ENCODE measurements at regions not wholly inside any gene's neighbourhood (a gene's known extent, or its start where the extent isn't known, plus 50 kb on each side); places are given as distances from the start of the nearest gene placed in this dataset.

- Histone ChIP-seq H3K27me3 (ENCODE audit: insufficient read depth, low read length, poor library complexity, severe bottlenecking) (no peaks in the 10 kb centered on the region), H3K36me3 (ENCODE audit: insufficient read depth, low read length) (no peaks in the 10 kb centered on the region), H3K9me2 (replicated peaks; ENCODE audit: low read depth, low read length) (no peaks in the 10 kb centered on the region), H3K4me1 (ENCODE audit: insufficient read depth, low read length, poor library complexity, severe bottlenecking) (no peaks in the 10 kb centered on the region), H3K9me3 (ENCODE audit: insufficient read depth, low read depth, low read length) (peaks cover 3% of the 10 kb centered on the region; the same call in 1 of the 2 replicates), H3K79me2 (ENCODE audit: insufficient read depth, low read length) (no peaks in the 10 kb centered on the region), H3K9ac (ENCODE audit: low read depth, low read length, poor library complexity, severe bottlenecking) (no peak overlapping the region), H3F3A (ENCODE audit: low read depth) (no peaks in the 10 kb centered on the region), H4K20me1 (ENCODE audit: insufficient read depth, low read length, poor library complexity, severe bottlenecking) (no peaks in the 10 kb centered on the region), H3K4me3 (ENCODE audit: low read length, poor library complexity, severe bottlenecking) (no peak overlapping the region), H2AFZ (ENCODE audit: low read length) (peak overlapping the region; percentile 57; the same call in 1 of the 2 replicates), H3K4me2 (ENCODE audit: low read depth, low read length, poor library complexity, severe bottlenecking) (no peak overlapping the region)
- TF ChIP-seq CTCF (conservative IDR thresholded peaks at IDR 0.05; ENCODE audit: low read length) = no peak
- TF ChIP-seq EZH2phosphoT487 (IDR thresholded peaks at IDR 0.05; ENCODE audit: borderline replicate concordance) = no peak
Measured at GRCh38 chr12:31783556-31783955, 54.7 kb upstream of the AMN1 start.

- no peak overlapping the region for H3K9ac ChIP-seq (ENCODE audit: low read depth, low read length, poor library complexity, severe bottlenecking)
- H3F3A ChIP-seq (ENCODE audit: low read depth) = no peaks in the 10 kb centered on the region
- no peak overlapping the region for H2AFZ ChIP-seq (ENCODE audit: low read length)
- no peaks in the 10 kb centered on the region for H3K9me2 ChIP-seq (replicated peaks; ENCODE audit: low read depth, low read length)
- no peak for TF ChIP-seq EZH2phosphoT487 (IDR thresholded peaks at IDR 0.05; ENCODE audit: borderline replicate concordance)
- H4K20me1 ChIP-seq (ENCODE audit: insufficient read depth, low read length, poor library complexity, severe bottlenecking) = no peaks in the 10 kb centered on the region
- H3K79me2 ChIP-seq (ENCODE audit: insufficient read depth, low read length) = no peaks in the 10 kb centered on the region
- H3K27me3 ChIP-seq (ENCODE audit: insufficient read depth, low read length, poor library complexity, severe bottlenecking) = no peaks in the 10 kb centered on the region
- no peak overlapping the region for H3K4me3 ChIP-seq (ENCODE audit: low read length, poor library complexity, severe bottlenecking)
- H3K9me3 ChIP-seq (ENCODE audit: insufficient read depth, low read depth, low read length) = peaks cover 3% of the 10 kb centered on the region; the same call in 1 of the 2 replicates
- no peak overlapping the region for H3K4me2 ChIP-seq (ENCODE audit: low read depth, low read length, poor library complexity, severe bottlenecking)
- no peaks in the 10 kb centered on the region for H3K4me1 ChIP-seq (ENCODE audit: insufficient read depth, low read length, poor library complexity, severe bottlenecking)
- no peaks in the 10 kb centered on the region for H3K36me3 ChIP-seq (ENCODE audit: insufficient read depth, low read length)
Measured at GRCh38 chr12:31781894-31782540, 53.2 kb upstream of the AMN1 start.

- H4K20me1 ChIP-seq (ENCODE audit: insufficient read depth, low read length, poor library complexity, severe bottlenecking) = no peaks in the 10 kb centered on the region
- H3K27me3 ChIP-seq (ENCODE audit: insufficient read depth, low read length, poor library complexity, severe bottlenecking) = no peaks in the 10 kb centered on the region
- H3K4me2 ChIP-seq (ENCODE audit: low read depth, low read length, poor library complexity, severe bottlenecking) = no peak overlapping the region
- TF ChIP-seq EZH2phosphoT487 (IDR thresholded peaks at IDR 0.05; ENCODE audit: borderline replicate concordance) (no peak), CTCF (conservative IDR thresholded peaks at IDR 0.05; ENCODE audit: low read length) (no peak)
- no peak overlapping the region for H3K4me3 ChIP-seq (ENCODE audit: low read length, poor library complexity, severe bottlenecking)
- no peaks in the 10 kb centered on the region for H3K36me3 ChIP-seq (ENCODE audit: insufficient read depth, low read length)
- H3K9me3 ChIP-seq (ENCODE audit: insufficient read depth, low read depth, low read length) = peaks cover 3% of the 10 kb centered on the region; the same call in 1 of the 2 replicates
- no peaks in the 10 kb centered on the region for H3F3A ChIP-seq (ENCODE audit: low read depth)
- H3K9me2 ChIP-seq (replicated peaks; ENCODE audit: low read depth, low read length) = no peaks in the 10 kb centered on the region
- no peak overlapping the region for H2AFZ ChIP-seq (ENCODE audit: low read length)
- no peak overlapping the region for H3K9ac ChIP-seq (ENCODE audit: low read depth, low read length, poor library complexity, severe bottlenecking)
- no peaks in the 10 kb centered on the region for H3K79me2 ChIP-seq (ENCODE audit: insufficient read depth, low read length)
- H3K4me1 ChIP-seq (ENCODE audit: insufficient read depth, low read length, poor library complexity, severe bottlenecking) = no peaks in the 10 kb centered on the region
Measured at GRCh38 chr12:31780096-31780495, 51.3 kb upstream of the AMN1 start.

- H2AFZ ChIP-seq (ENCODE audit: low read length) = peak overlapping the region; percentile 71
Measured at GRCh38 chr12:31778687-31779086, 49.9 kb upstream of the AMN1 start.

More at GRCh38 chr12:31778687-31779086, 49.9 kb upstream of the AMN1 start:
- Histone ChIP-seq H3F3A (ENCODE audit: low read depth) (no peaks in the 10 kb centered on the region), H3K4me2 (ENCODE audit: low read depth, low read length, poor library complexity, severe bottlenecking) (no peak overlapping the region), H3K79me2 (ENCODE audit: insufficient read depth, low read length) (no peaks in the 10 kb centered on the region), H3K4me3 (ENCODE audit: low read length, poor library complexity, severe bottlenecking) (no peak overlapping the region), H3K36me3 (ENCODE audit: insufficient read depth, low read length) (no peaks in the 10 kb centered on the region), H3K27me3 (ENCODE audit: insufficient read depth, low read length, poor library complexity, severe bottlenecking) (no peaks in the 10 kb centered on the region), H3K9ac (ENCODE audit: low read depth, low read length, poor library complexity, severe bottlenecking) (no peak overlapping the region), H4K20me1 (ENCODE audit: insufficient read depth, low read length, poor library complexity, severe bottlenecking) (no peaks in the 10 kb centered on the region), H3K4me1 (ENCODE audit: insufficient read depth, low read length, poor library complexity, severe bottlenecking) (no peaks in the 10 kb centered on the region), H3K9me2 (replicated peaks; ENCODE audit: low read depth, low read length) (no peaks in the 10 kb centered on the region), H3K9me3 (ENCODE audit: insufficient read depth, low read depth, low read length) (no peaks in the 10 kb centered on the region)
- TF ChIP-seq EZH2phosphoT487 (IDR thresholded peaks at IDR 0.05; ENCODE audit: borderline replicate concordance) = no peak
- no peak for TF ChIP-seq CTCF (conservative IDR thresholded peaks at IDR 0.05; ENCODE audit: low read length)

Measured in Loucy (cell line).